Fibroblast of skin of scalp (primary cell): ENCODE measurements at regions not wholly inside any gene's neighbourhood (a gene's known extent, or its start where the extent isn't known, plus 50 kb on each side); places are given as distances from the start of the nearest gene placed in this dataset.

Experiments
- DNase-seq: peaks from one replicate; pipeline ENCODE4 v3.0.0-alpha.2; 2013

DNA sequence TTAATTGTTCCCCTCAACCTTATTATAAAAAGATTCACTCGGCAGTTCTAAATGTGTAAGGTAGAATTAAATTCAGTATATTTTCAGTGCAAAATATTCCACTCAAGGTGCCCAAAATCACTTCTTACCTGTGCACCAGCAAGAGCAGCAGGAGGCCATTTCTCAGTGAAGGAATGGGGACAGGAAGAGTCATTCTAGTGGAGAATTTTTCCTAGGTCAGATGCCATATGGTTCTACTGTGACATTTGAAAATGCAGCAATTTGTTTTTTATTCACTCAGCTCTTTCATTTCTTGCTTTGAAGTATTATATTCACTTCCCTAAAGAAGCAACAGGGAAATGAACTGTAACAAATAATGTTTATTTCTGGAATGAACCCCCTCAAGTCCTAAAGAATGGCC is 264.0 kb upstream of the SYT1 start:
- DNase-seq, result no peak

DNA sequence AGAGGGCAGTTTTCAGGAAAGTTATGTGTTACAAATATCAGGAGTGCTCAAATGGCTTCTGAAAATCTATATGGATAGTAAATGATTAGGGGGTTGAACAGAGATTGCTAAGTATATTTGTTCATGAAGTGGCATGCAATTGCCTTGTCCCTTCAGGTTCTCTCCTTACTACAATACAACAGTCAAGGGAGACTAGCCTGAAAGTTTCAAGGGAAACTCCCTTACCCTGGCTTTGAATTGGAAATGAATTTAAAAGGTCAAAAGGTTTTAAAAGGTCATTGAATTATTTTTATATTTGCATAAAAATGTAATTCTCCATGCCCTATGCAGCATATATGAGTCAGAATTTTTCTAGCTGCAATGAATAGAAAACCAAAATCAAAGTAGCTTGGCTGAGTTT is 253.1 kb upstream of the SYT1 start:
- no peak for DNase-seq

DNA sequence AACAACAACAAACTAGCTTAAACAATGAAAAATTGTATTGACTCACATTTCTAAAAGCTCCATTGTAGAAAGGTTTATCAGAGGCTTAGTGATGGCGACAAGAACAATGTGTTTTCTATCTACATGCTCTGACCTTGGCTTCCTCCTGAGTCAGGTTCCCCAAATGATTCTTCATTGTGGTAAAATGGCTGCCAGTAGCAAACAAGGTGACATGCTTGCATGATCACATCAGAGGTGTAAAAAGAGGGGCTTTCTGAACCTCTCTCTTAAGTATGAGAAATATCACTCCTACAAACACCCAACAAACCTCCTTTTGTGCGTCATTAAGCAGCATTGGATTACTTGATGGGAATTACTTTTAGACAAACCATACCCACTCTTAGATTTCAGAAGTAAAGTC is 252.4 kb upstream of the SYT1 start:
- DNase-seq, result no peak

DNA sequence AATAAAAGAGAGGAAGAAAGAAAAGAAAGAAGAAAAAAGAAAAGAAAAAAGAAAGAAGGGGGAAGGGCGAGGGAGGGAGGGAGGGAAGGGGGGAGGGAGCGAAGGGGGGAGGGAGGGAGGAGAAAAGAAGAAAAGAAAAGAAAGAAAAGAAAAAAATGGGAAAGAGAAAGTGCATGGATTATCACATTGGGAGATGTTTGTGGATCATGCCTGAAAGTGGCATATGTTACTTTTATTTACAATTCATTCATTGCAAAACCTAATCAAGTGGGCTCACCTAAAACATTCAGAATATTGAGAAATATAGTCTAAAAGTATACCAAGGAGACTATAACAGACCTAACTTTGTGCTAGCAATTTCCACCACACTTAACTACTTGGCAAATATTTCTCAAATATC is 246.9 kb upstream of the SYT1 start:
- no peak for DNase-seq

DNA sequence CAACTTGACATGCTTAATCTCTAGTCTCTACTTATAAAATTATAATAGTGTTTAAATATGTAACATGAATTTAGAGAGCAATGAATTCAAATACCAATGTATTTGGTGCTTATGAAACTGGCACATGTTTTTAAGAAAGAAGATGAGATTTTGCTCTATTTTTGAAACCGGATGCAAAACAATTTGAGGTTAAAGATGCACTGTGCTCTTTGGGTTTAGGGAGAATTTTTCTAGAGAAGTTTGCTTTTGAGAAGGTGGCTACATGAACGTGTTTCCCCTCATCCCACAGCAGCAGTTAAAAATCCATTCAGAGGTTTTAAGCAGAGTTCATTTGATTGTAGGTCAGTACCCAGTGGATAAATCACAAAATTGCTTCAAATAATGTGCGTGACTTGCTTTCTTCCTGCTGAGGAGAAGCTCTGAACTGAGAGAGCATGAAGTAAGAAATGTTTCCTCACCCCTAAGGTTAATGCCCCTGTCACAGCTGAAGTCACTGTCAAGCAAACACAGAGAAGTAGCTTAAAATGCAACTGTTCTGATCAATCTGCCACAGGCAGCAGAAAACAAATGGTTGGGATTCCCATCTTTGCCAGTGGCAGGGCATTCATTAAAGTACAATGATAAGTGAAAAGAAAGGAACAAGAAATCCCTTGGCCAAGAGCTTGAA is 241.9 kb upstream of the SYT1 start:
- no peak for DNase-seq

DNA sequence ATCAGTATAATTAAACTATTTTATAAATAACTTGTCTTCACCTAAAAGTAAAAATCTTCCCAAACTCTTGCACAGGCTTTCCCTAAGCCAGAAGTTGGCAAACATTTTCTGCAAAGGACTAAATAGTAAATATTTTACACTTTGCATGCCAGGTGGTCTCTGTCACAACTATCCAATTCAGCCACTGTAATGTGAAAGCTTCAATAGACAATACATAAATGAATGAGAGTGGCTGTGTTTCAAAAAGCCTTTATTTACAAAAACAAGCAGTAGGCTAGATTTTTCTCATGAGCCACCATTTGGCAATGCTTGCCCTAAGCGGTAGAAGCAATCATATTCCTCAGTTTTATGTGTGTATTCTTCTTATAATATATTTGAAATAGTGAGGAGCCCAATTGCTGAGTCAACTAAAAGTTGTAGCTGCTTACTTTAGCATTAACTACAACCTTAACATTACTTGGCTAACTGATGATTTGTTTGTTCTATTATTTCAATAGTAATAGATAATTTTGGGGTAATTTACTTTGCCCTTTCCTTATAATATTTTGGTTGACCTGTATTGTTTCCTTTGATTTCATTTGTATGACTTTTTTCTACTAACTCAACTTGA is 236.0 kb upstream of the SYT1 start:
- DNase-seq, result no peak

DNA sequence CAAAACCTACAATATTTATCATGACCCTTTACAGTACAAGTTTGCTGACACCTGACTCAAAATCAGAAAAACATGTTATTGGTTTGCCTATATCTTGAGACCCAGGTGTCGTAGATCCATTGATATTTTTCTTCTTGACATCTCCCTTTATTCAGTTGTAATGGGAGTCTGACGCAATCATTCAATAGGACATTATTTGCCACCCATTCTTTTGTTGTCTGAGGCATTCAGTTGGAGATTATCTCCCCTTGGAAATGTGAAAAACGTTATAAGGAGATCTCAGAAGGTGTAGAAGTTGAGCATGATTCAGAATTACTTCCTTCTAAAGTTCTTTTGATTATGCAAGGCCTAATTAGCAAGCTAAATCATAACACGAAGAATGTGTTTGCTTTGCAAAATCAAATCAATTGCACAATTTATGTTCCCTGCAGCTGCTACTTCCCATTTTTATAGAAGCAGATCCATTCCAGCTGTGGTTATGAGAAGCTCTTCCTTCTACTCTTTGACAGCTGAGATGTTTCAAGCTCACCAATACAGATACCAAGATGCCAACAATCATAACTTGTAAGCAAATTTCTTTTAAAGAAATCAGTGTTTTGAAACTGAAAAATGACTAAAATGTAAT is 228.2 kb upstream of the SYT1 start:
- no peak for DNase-seq

DNA sequence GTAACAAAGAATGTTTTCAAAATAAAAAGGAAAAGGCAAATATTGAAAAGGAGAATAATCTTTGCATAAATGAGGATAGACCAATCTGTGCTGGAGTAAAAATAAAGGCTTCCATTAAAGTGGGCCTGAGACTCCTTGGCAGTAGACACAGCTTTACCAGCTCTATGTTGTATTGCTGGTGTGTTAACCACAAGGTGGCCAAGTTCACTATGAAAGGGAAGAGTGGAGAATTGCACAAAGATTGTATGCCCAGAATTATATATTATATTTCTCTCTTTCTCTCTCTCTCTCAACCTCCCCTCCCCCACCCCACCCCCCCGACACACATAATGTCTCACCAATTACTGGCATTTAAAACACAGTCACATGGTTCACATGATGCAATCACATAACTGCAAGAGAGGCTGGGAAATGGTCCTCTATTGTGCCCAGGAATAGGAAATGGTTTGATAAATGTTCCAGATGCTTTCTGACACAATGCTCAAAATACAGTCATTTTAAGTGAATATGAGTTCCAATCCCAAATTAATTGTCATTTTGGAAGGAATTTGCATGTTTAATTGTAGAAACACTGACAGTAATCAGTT is 222.6 kb upstream of the SYT1 start:
- peak; percentile 4 for DNase-seq

DNA sequence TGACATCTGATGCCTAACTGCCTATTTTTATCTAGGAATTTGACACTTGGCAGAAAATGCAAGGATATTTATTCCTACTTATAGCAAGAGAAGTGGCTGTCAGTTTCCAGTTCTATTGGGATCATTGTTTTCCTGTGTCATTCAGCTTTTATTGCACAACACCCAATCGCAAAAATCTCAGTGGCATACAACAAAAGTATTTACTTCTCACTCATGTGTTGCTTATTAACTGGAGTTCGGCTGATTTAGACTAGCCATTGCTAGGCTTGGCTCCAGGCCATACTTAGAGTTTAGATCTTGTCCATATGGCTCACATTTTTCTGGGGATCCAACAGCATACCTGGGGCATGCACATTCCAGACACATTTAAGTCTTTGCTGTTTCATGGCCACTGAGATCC is 218.6 kb upstream of the SYT1 start:
- DNase-seq, result peak; percentile 2

DNA sequence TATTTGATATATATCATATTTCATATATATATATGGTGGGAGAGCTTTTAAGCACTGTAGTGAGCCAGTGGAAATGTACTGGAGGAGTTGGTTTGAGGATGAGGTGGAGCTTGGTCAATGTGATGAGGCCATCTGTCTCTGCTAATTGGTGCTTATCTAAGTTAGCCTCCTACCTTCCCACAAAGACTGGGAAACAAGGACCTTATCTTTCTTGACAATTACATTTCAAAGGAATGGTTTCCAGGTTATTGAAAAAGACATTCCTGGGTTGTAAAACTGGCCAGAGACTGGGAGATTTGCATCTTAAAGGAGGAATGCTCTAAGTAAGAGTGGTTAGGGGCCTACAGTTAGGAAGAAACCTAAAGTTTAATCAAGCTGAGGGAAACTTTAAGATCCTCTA is 212.8 kb upstream of the SYT1 start:
- no peak for DNase-seq

DNA sequence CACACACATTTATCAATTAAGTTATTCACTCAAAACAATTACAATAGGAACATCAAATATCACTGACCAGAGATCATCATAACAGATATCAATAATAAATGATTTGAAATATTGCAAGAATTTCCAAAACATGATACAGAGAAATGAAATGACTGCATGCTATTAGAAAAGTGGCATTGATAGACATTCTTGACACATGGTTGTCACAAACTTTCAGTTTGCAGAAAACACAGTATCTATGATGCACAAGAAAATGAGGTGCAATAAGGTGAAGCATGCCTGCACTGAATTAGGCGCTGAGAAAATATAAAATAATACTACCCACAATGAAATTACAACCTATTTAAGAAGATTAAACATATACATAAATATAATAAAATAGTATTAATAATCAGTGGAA is 198.0 kb upstream of the SYT1 start:
- no peak for DNase-seq

DNA sequence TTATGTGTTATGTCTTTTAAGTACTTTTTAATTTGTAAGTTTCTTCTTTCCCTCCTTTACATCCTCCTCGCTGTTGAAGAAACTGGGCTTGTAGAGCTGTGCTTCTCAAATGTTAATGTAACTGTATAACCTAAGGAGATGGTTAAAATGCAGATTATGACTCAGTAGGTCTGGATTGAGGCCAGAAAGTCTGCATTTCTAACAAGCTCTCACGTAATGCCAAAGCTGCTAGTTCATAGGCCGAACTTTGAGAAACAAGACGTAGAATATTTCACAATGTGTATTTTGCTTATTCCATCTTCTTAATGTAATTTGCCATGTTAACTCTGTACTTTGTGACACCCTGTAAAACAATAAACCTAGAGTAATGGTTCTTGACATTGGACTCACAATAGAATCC is 193.3 kb upstream of the SYT1 start:
- peak; percentile 65 for DNase-seq

DNA sequence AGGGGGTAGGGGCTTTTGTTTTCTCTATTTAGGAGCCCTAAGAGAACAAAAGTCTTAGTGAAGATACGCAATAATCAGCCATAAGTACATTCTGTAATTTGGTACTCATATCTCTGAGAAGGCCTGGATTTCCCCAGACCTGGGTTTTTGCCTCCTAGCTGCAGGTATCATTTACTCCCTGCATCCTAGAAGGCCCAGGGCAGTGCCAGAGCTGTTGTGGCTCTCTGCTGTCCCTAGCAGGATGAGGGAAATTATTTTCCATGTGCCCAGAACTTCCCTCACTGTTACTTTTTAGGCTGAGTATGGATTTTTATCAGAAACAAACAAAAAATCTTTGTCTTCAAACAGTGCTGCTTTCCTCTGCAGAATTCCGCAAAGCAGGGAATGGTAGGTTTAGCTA is 192.5 kb upstream of the SYT1 start:
- no peak for DNase-seq

DNA sequence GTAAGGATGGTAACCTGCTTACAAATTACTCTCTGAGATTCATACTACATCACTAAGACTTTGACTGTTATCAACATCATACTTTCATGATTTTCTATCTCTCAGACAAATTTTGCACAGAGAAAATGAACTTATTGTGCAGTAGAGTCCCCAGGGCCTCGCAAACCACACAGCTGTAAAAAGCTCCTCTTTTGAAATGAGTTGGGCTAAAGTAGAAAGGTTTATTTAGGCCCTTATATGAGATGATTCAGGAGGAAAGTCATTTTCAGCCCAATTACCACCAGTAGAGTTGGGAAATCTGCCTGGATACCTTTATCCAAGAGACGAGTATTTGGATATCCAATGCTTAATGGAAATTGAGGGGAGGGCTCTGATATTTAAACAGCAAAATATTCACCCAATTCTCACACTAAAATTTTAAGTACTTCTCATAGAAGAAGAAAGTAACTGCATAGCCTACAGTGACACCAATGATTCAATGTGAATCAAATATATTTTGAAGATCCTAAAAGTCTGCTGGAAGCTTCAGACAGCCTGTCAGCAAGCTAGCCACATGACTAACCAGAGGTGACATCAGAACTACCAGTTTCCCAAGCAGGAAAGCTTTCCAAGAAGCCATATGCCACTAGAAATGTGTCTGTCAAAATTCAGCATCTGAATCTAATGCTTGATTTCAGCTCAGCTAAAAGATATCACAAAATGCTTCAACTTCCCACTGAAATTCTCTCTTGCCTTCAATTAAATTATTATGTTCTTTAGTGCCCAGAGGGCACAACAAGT is 190.1 kb upstream of the SYT1 start:
- peak; percentile 11 for DNase-seq

DNA sequence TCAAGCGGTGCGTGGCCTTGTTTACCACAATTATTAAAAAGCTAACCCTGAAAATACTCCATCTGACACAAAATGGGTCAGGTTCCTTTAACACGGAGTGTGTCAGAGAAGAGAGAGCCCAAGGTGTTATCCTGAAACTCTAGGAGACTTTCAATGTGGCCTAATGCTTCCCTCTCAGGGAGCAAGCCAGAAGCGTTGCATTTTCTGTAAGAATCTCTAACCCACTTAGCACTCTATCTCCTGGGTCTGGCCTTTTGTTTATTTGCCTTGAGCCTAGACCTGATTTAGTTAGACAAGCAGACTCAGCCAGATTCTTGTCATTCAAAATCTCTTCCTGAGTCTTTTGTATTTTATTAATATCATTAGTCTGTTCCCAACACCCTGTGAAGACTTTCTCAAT is 184.0 kb upstream of the SYT1 start:
- DNase-seq, result no peak

DNA sequence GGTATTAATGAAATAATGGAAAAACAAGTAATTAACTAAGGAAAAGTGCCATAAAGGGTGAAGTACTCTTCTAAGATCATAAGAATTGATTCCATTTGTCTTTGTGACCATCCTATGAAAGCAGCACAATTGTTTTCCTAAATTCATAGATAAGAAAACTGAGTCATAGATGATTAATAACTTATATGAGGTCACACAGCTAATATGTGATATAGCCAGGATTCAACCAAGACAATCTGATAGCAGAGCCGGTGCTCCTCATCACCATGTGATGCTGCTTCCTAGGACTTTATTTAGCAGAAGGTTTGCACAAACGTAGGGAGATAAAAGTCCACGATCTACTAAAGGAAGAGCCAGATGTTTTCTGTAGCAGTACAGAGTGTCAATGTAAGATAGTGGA is 181.5 kb upstream of the SYT1 start:
- DNase-seq, result no peak

DNA sequence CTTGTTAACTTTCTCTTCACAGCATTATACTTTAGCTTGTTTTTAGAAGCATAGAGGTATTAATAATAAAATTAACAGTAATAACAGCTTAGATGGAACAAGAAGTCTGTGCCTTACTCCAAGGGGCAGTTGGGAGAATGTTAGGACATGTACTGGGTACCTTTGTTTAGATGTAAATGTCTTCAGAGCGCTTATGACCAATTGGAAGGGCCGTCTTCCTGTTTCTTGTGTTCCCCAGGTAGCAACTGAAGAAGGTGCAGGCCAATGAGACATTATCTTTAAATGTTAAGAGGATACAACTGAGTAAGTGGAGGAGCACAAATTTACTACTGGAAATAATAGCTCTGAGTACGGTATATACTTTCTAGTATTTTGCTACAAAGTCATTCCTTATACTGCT is 180.9 kb upstream of the SYT1 start:
- DNase-seq, result no peak

DNA sequence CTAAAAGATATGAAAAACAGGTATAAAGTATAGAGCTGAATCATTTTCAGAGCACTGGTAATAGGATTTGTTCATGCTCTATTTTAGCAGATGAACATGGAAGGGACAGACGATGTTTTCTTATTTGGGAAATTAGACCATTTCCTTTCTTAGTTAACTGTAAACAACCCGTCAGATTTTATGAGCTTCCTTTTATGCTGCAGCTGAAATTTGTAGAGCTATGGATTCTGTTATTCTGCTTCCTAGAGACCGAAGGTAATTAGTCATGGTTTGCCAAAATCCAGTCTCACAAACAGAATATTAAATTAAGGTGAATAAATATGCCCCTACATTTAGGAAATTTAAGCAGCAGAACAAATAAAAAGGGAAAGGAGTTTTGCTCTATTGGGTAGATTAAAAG is 180.2 kb upstream of the SYT1 start:
- no peak for DNase-seq

DNA sequence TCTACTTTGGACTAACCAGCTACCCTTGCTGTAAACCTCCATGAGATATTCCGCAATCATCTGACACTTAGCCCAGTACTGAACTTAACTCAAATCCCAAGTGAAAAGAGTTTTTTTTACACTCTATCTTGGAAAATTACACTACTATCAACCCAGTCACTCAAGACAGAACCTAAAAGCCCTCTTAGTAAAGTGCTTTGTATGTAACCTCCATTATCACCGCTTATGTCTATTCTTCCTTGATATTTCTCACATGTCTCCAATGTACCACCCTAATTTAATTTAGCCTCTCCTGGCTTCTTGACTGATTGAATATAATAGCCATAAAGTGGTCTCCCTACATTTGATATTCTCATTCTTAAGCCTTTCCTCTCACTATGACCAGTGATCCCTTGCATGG is 168.8 kb upstream of the SYT1 start:
- DNase-seq, result no peak

DNA sequence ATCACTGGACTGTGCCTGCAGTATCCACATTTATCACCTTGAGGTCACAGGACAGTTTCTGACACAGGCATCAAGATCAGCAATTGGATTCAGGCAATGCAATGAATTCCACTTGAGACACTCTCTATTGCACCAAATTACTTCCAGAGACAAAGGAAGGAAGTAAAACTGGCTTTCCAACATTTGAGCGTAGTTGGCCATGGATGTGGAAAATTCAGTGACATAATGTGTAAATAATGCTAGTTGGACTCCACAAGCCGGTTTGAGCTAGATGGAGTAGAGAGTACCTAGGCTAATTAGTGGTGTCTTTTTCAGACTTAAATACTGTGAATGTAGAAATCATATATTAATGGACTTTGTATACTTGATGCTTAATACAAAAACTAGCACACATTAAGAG is 168.3 kb upstream of the SYT1 start:
- DNase-seq, result no peak

DNA sequence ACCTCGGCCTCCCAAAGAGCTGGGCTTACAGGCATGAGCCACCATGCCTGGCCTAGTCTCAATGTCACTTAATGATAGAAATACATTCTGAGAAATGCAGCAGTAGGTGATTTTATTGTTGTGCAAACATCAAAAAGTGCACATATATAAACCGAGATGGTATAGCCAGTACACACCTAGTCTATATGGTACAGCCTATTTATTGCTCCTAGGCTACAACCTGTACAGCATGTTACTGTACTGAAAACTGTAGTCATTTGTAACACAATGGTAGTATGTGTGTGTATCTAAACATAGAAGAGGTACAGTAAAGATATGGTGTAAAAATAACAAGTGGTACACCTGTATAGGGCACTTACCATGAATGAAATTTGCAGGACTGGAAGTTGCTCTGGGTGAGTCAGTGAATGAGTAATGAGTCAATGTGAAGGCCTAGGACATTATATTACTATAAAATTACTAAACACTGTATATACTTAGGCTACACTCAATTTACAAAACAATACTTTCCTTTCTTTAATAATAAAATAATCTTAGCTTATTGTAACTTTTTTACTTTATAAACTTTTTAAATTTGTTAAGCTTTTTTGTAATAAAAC is 166.7 kb upstream of the SYT1 start:
- no peak for DNase-seq

DNA sequence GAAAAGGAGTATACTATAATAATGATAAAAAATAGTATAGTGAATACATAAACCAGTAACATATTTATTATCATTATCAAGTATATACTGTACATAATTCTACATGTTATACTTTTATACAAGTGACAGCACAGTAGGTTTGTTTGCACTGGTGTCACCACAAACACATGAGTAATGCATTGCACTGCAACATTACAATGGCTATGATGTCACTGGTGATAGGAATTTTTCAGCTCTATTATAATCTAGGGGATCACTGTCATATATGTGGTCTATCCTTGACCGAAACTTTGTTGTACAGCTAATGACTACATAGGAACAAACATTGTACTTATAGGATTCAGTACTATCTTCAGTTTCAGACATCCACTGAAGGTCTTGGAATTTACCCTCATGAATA is 165.8 kb upstream of the SYT1 start:
- DNase-seq, result peak; percentile 28

DNA sequence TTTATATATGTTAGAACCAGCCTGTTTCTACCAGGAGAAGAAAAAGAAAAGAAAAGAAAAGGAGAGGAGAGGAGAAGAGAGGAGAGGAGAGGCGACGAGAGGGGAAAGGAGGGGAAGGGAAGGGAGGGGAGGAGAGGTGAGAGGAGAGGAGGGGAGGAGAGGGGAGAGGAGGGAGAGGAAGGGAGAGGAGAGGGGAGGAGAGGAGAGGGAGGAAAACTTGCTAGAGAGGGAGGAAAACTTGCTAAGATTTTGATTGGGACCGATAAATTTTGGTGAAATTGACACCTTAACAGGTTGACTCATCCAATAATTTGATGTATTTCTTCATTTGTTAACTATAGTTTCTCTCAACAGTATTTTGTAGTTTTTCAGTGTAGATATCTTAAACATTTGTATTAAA is 164.0 kb upstream of the SYT1 start:
- DNase-seq, result no peak
